ENCODE measurements at regions not wholly inside any gene's neighbourhood (a gene's known extent, or its start where the extent isn't known, plus 50 kb on each side); places are given as distances from the start of the nearest gene placed in this dataset.

DNA sequence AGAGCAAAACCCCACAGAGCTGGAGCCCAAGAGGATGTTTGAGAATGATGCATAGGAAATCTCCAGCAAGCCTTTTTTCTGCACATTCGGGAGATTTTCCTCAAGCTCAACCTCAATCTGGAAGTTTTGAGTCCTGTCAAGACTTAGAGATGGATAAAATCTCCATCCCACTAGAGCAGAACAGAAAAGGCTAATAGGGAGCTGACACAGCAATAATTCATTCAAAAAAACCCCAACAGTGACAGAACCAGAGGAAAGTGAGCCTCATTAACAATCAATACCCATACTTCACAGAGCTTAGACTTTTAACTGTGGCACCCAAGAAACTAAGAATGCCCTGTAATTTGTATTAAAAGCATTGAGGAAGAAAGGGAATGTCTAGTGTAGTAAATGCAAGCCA lies 115.9 kb upstream of the BDNF start:
- TF ChIP-seq CTCF (IDR thresholded peaks at IDR 0.05; ENCODE audit: low read depth, low read length, missing control alignments): no peak
- H3K4me3 ChIP-seq (ENCODE audit: low read depth, low read length): no peak overlapping the region
- DNase-seq (ENCODE audit: low read depth): no peak

DNA sequence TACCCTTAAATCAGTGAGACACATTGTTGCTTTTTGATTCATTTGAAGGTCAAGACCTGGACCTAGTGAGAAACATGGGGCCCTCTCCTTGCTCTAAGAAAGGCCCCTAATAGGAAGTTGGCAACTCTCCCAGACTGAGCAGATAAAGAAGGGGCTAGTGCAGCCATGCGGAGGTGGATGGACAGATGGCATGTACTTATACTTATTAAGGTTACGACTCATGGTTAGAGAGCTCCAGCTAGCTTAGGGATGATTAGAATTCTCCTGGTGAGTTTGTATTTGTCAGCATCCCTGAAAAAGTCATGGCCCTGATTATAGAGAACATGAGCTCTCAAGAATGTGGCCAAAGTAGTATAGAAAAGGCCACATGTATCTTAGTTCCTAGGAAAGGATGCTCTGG lies 112.1 kb upstream of the BDNF start:
- no peak overlapping the region for H3K4me3 ChIP-seq (ENCODE audit: low read depth, low read length)
- no peak for DNase-seq (ENCODE audit: low read depth)
- TF ChIP-seq CTCF (IDR thresholded peaks at IDR 0.05; ENCODE audit: low read depth, low read length, missing control alignments): no peak

DNA sequence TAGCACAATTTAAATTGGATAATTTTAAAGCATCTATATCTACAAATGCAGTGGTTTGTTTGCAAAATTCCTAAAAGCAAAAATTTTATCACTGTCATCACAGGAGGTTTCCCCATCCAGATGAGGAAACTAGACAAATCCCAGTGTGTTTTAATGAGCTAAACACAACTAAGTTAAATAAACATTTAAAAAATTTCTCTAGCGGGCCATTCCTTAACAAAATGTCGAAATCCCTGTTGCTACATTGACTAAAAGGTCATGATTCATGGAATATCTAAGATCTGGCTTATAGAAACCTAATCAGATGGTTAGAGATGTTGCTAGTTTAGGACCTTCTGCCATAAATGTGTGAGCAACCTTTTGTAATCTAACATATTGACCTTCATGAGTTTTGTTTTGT lies 107.3 kb upstream of the BDNF start:
- no peak for DNase-seq (ENCODE audit: low read depth)
- TF ChIP-seq CTCF (IDR thresholded peaks at IDR 0.05; ENCODE audit: low read depth, low read length, missing control alignments): no peak
- H3K4me3 ChIP-seq (ENCODE audit: low read depth, low read length): no peak overlapping the region

- DNase-seq (ENCODE audit: low read depth): no peak
Observed at GRCh38 chr11:27806122-27806521, 105.9 kb upstream of the BDNF start.

GRCh38 chr11:27795955-27796861 lies 96.0 kb upstream of the BDNF start:
- DNase-seq (ENCODE audit: low read depth): no peak
- H3K4me3 ChIP-seq (ENCODE audit: low read depth, low read length): no peak overlapping the region

More at GRCh38 chr11:27806122-27806521, 105.9 kb upstream of the BDNF start:
- TF ChIP-seq CTCF (IDR thresholded peaks at IDR 0.05; ENCODE audit: low read depth, low read length, missing control alignments): no peak
- no peak overlapping the region for H3K4me3 ChIP-seq (ENCODE audit: low read depth, low read length)

DNA sequence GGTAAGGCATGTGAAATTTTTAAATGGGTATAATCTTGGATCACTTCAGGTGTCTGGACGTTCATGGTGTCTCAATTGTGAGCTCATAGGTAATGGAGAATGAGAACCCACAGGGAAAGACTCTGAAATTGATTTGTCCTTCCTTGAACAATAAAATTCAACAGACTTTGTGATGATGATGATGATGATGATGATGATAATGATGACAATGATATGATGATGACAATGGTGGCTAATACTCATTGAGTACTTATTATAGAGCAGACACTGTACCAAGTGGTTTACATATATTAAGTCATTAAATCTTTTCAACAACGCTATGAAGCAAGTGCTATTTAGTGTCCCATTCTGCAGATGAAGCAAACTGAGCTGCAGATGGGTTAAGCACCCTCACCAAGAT lies 86.6 kb upstream of the BDNF start:
- H3K4me3 ChIP-seq (ENCODE audit: low read depth, low read length): no peak overlapping the region
- no peak for TF ChIP-seq CTCF (IDR thresholded peaks at IDR 0.05; ENCODE audit: low read depth, low read length, missing control alignments)
- no peak for DNase-seq (ENCODE audit: low read depth)

More at GRCh38 chr11:27795955-27796861, 96.0 kb upstream of the BDNF start:
- no peak for TF ChIP-seq CTCF (IDR thresholded peaks at IDR 0.05; ENCODE audit: low read depth, low read length, missing control alignments)

GRCh38 chr11:27786331-27786730 lies 86.1 kb upstream of the BDNF start:
- DNase-seq (ENCODE audit: low read depth): no peak
- H3K4me3 ChIP-seq (ENCODE audit: low read depth, low read length): no peak overlapping the region
- TF ChIP-seq CTCF (IDR thresholded peaks at IDR 0.05; ENCODE audit: low read depth, low read length, missing control alignments): no peak
